Body of pancreas (tissue), 4 donors: ENCODE measurements at regions not wholly inside any gene's neighbourhood (a gene's known extent, or its start where the extent isn't known, plus 50 kb on each side); places are given as distances from the start of the nearest gene placed in this dataset.

Source experiments
- POLR2A ChIP-seq, 3 donors: fragments of 450-650 bp; IDR thresholded peaks; one replicate each; pipeline ENCODE4 v1.6.1; 2016; ENCODE audit warnings: antibody characterized with exemption in 3 of 3, mild to moderate bottlenecking in 2 of 3
- TF ChIP-seq, protein P1 (sequence below), 7 experiments: fragments of 450-650 bp in 4 of 7; fragments of 200-600 bp in 3 of 7; sonication (generic) in 3 of 7; IDR thresholded peaks; one replicate each; pipeline ENCODE4 v1.5.1; 2016 to 2019; ENCODE audit warnings: antibody characterized with exemption in 7 of 7

DNA sequence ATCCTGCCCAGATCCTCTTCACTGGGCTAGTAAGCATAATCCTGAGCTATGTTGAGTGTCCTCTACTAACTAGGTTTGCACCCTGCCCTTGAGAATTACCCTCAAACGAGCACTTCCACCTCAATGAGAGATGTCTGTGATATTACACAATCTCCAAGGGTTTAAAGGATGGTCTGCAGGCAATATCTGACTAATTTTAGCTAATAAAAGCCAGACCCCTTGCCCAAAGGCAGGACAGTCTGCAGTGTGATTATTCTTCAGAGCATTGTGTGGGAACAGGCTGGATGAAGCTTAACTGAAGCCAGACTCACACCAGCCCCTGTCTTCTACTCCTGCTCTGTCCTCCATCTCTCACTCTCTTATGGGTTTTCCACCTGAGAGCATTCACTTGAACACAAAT is 544.9 kb upstream of the DDX18 start:
- TF ChIP-seq, protein P1, sequence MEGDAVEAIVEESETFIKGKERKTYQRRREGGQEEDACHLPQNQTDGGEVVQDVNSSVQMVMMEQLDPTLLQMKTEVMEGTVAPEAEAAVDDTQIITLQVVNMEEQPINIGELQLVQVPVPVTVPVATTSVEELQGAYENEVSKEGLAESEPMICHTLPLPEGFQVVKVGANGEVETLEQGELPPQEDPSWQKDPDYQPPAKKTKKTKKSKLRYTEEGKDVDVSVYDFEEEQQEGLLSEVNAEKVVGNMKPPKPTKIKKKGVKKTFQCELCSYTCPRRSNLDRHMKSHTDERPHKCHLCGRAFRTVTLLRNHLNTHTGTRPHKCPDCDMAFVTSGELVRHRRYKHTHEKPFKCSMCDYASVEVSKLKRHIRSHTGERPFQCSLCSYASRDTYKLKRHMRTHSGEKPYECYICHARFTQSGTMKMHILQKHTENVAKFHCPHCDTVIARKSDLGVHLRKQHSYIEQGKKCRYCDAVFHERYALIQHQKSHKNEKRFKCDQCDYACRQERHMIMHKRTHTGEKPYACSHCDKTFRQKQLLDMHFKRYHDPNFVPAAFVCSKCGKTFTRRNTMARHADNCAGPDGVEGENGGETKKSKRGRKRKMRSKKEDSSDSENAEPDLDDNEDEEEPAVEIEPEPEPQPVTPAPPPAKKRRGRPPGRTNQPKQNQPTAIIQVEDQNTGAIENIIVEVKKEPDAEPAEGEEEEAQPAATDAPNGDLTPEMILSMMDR (IDR thresholded peaks at IDR 0.05) = no peak
- no peak for TF ChIP-seq POLR2A (IDR thresholded peaks at IDR 0.05)
